ENCODE measurements at regions not wholly inside any gene's neighbourhood (a gene's known extent, or its start where the extent isn't known, plus 50 kb on each side); places are given as distances from the start of the nearest gene placed in this dataset.

DNA sequence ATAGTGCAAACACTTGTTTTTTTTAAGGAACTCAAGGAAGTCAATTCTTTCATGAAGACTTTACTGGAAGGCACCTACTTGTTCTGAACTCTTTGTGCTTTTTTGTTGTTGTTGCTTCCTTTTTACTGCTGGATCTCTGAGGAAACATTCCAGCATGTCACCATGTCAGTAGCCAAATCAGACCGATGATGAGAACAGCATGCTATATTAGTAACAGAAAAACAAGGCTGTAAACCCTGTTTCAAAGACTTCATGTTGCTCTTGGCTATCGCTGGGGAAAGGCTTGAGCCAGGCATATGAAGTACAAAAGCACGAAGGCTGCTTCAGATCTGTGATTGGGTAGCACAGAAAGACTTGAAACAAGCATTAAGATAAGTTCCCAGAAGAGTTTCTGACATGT lies 125.6 kb upstream of the SLC5A12 start:
- TF ChIP-seq CTCF (IDR thresholded peaks at IDR 0.05; ENCODE audit: low read depth, low read length): no peak
- Histone ChIP-seq H3K27me3 (no peaks in the 10 kb centered on the region), H3K4me1 (ENCODE audit: low read depth) (no peaks in the 10 kb centered on the region), H3K9me3 (ENCODE audit: low read depth) (no peaks in the 10 kb centered on the region), H3K36me3 (no peaks in the 10 kb centered on the region), H3K4me3 (no peak overlapping the region), H3K27ac (no peak overlapping the region)
- DNase-seq (ENCODE audit: low read depth in 1 of 2, low spot score in 1 of 2): peak in 1 of 2 donors; percentile 79

- no peak for DNase-seq (ENCODE audit: low read depth in 1 of 2, low spot score in 1 of 2)
- no peaks in the 10 kb centered on the region for H3K4me1 ChIP-seq (ENCODE audit: low read depth)
- no peak for TF ChIP-seq CTCF (IDR thresholded peaks at IDR 0.05; ENCODE audit: low read depth, low read length)
These were observed 126.1 kb upstream of the SLC5A12 start for GRCh38 chr11:26847977-26848376.

GRCh38 chr11:26849036-26849435 lies 127.2 kb upstream of the SLC5A12 start:
- no peak for DNase-seq (ENCODE audit: low read depth in 1 of 2, low spot score in 1 of 2)
- H3K36me3 ChIP-seq: no peaks in the 10 kb centered on the region
- H3K4me1 ChIP-seq (ENCODE audit: low read depth): no peaks in the 10 kb centered on the region
- no peaks in the 10 kb centered on the region for H3K27me3 ChIP-seq
- no peak for TF ChIP-seq CTCF (IDR thresholded peaks at IDR 0.05; ENCODE audit: low read depth, low read length)
- no peaks in the 10 kb centered on the region for H3K9me3 ChIP-seq (ENCODE audit: low read depth)
- no peak overlapping the region for H3K4me3 ChIP-seq
- no peak overlapping the region for H3K27ac ChIP-seq

More at GRCh38 chr11:26847977-26848376, 126.1 kb upstream of the SLC5A12 start:
- Histone ChIP-seq H3K9me3 (ENCODE audit: low read depth) (no peaks in the 10 kb centered on the region), H3K27ac (no peak overlapping the region), H3K27me3 (no peaks in the 10 kb centered on the region), H3K4me3 (no peak overlapping the region), H3K36me3 (no peaks in the 10 kb centered on the region)

- no peak for DNase-seq (ENCODE audit: low read depth in 1 of 2, low spot score in 1 of 2)
- TF ChIP-seq CTCF (IDR thresholded peaks at IDR 0.05; ENCODE audit: low read depth, low read length): no peak
- Histone ChIP-seq H3K27me3 (no peaks in the 10 kb centered on the region), H3K36me3 (no peaks in the 10 kb centered on the region), H3K9me3 (ENCODE audit: low read depth) (no peaks in the 10 kb centered on the region), H3K27ac (no peak overlapping the region), H3K4me1 (ENCODE audit: low read depth) (no peaks in the 10 kb centered on the region), H3K4me3 (no peak overlapping the region)
These were observed 129.4 kb upstream of the SLC5A12 start for GRCh38 chr11:26851291-26851690.

- Histone ChIP-seq H3K9me3 (ENCODE audit: low read depth) (no peaks in the 10 kb centered on the region), H3K36me3 (no peaks in the 10 kb centered on the region), H3K27me3 (no peaks in the 10 kb centered on the region), H3K4me3 (no peak overlapping the region), H3K27ac (no peak overlapping the region), H3K4me1 (ENCODE audit: low read depth) (no peaks in the 10 kb centered on the region)
- no peak for TF ChIP-seq CTCF (IDR thresholded peaks at IDR 0.05; ENCODE audit: low read depth, low read length)
- DNase-seq (ENCODE audit: low read depth in 1 of 2, low spot score in 1 of 2): no peak
These were observed 129.8 kb upstream of the SLC5A12 start for GRCh38 chr11:26851696-26852095.

- Histone ChIP-seq H3K4me1 (ENCODE audit: low read depth) (no peaks in the 10 kb centered on the region), H3K36me3 (no peaks in the 10 kb centered on the region), H3K27me3 (no peaks in the 10 kb centered on the region), H3K9me3 (ENCODE audit: low read depth) (no peaks in the 10 kb centered on the region), H3K27ac (no peak overlapping the region), H3K4me3 (no peak overlapping the region)
- no peak for DNase-seq (ENCODE audit: low read depth in 1 of 2, low spot score in 1 of 2)
- no peak for TF ChIP-seq CTCF (IDR thresholded peaks at IDR 0.05; ENCODE audit: low read depth, low read length)
These were observed 135.8 kb upstream of the FIBIN start for GRCh38 chr11:26858098-26858497.

Measured in cardiac muscle cell (in vitro differentiated cells and primary cell).